Esophagus muscularis mucosa (tissue), 4 donors: ENCODE measurements at regions not wholly inside any gene's neighbourhood (a gene's known extent, or its start where the extent isn't known, plus 50 kb on each side); places are given as distances from the start of the nearest gene placed in this dataset.

Experiments
- DNase-seq: peaks from one replicate; pipeline ENCODE4 v3.0.0-alpha.2; 2017; ENCODE audit errors: extremely low spot score
- H3K27ac ChIP-seq, 4 donors: fragments of 200-600 bp; sonication (generic); replicated peaks in 1 of 4; 1 replicate in 3 of 4; 2 replicates in 1 of 4; pipeline ENCODE4 v1.5.1; 2016 to 2019; ENCODE audit warnings: mild to moderate bottlenecking in 1 of 4
- H3K27me3 ChIP-seq, 4 donors: fragments of 200-600 bp; sonication (generic); one replicate each; pipeline versions ENCODE4 v1.5.1 to v1.6.0; 2016 to 2019
- H3K36me3 ChIP-seq, 4 donors: fragments of 200-600 bp; sonication (generic); one replicate each; pipeline ENCODE4 v1.5.1; 2016 to 2019
- H3K4me1 ChIP-seq, 4 donors: fragments of 200-600 bp; sonication (generic); one replicate each; pipeline ENCODE4 v1.5.1; 2016 to 2019
- H3K4me3 ChIP-seq, 4 donors: fragments of 200-600 bp; sonication (generic); 1 replicate in 2 of 4; 2 replicates in 2 of 4; pipeline ENCODE4 v1.5.1; 2016 to 2019; ENCODE audit warnings: mild to moderate bottlenecking in 4 of 4, moderate library complexity in 1 of 4
- H3K9me3 ChIP-seq, 4 donors: fragments of 200-600 bp; sonication (generic); 1 replicate in 3 of 4; 2 replicates in 1 of 4; pipeline ENCODE4 v1.5.1; 2016 to 2019
- EP300 ChIP-seq: sonication (generic); formaldehyde crosslinking; IDR thresholded peaks from one replicate; pipeline ENCODE4 v1.6.1; 2017; ENCODE audit warnings: antibody characterized with exemption
- POLR2A ChIP-seq: fragments of 450-650 bp; IDR thresholded peaks from one replicate; pipeline ENCODE4 v1.6.1; 2017; ENCODE audit warnings: antibody characterized with exemption, moderate library complexity, mild to moderate bottlenecking, low read depth
- POLR2AphosphoS5 ChIP-seq, 2 donors: sonication (generic); formaldehyde crosslinking; IDR thresholded peaks; one replicate each; pipeline ENCODE4 v1.6.1; 2017; ENCODE audit warnings: antibody characterized with exemption in 2 of 2
- WGBS: methylation state at CpG from one replicate; pipeline ENCODE4 v1.1.5; 2018; 5-methylcytosine and 5-hydroxymethylcytosine counted together
- intact Hi-C: fragments of 100-400 bp; cut with DNase I; formaldehyde crosslinking; loops from one replicate; pipeline ENCODE4 v1.15.1; 2023
- TF ChIP-seq, protein P1 (sequence below), 3 experiments: fragments of 200-600 bp in 2 of 3; fragments of 450-650 bp in 1 of 3; sonication (generic) in 2 of 3; IDR thresholded peaks; one replicate each; pipeline ENCODE4 v1.5.1; 2017 to 2019; ENCODE audit warnings: antibody characterized with exemption in 3 of 3, mild to moderate bottlenecking in 2 of 3, moderate library complexity in 1 of 3

DNA sequence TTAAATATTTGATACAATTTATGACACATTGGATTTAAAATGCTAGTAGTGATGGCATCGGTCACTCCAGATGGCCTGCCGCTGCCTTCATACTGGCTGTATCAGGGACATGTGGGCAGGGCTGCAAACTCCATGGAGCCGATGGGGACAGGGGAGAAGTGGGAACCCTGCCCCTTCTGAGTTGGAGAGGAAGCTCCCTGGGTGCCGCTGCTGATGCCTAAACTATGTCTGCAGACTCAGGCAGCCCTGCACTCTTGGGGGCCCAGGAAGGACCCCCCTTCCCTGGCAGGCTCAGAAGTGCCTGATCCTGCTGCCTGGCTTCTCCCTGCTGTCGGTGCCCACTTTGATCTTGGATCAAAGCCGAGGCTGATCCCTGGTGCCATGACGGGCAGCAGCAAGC lies 1522.1 kb downstream of the OTOL1 start:
- Histone ChIP-seq H3K4me3 (no peak overlapping the region), H3K27ac (no peak overlapping the region), H3K4me1 (no peaks in the 10 kb centered on the region), H3K27me3 (no peaks in the 10 kb centered on the region), H3K36me3 (no peaks in the 10 kb centered on the region), H3K9me3 (no peaks in the 10 kb centered on the region)
- intact Hi-C loops, result no loop called here
- no peak for DNase-seq
- 92% methylated on average over 6 of the region's 7 CpGs for WGBS
- TF ChIP-seq, protein P1, sequence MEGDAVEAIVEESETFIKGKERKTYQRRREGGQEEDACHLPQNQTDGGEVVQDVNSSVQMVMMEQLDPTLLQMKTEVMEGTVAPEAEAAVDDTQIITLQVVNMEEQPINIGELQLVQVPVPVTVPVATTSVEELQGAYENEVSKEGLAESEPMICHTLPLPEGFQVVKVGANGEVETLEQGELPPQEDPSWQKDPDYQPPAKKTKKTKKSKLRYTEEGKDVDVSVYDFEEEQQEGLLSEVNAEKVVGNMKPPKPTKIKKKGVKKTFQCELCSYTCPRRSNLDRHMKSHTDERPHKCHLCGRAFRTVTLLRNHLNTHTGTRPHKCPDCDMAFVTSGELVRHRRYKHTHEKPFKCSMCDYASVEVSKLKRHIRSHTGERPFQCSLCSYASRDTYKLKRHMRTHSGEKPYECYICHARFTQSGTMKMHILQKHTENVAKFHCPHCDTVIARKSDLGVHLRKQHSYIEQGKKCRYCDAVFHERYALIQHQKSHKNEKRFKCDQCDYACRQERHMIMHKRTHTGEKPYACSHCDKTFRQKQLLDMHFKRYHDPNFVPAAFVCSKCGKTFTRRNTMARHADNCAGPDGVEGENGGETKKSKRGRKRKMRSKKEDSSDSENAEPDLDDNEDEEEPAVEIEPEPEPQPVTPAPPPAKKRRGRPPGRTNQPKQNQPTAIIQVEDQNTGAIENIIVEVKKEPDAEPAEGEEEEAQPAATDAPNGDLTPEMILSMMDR (IDR thresholded peaks at IDR 0.05), result no peak
- no peak for TF ChIP-seq POLR2A
- TF ChIP-seq EP300, result no peak
- TF ChIP-seq POLR2AphosphoS5 (IDR thresholded peaks at IDR 0.05), result no peak

DNA sequence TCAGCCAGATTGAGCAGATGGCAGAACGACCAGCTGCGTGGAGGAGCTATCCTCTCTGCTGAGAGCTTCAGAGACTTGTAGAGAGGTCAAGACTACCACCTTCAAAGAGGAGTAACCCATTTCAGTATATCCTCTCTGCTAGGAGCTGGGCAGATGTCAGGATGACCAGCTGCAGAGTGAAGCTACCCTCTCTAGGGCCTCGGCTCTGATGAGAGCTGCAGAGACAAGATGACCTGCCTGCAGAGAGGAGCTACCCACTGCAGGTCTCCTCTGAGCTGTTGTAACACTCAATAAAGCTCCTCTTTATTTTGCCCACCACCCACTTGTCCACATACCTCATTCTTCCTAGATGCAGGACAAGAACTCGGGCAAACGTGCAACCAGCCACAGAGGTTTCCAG lies 1522.7 kb downstream of the OTOL1 start:
- H3K9me3 ChIP-seq, result no peaks in the 10 kb centered on the region
- no peaks in the 10 kb centered on the region for H3K27me3 ChIP-seq
- 84% methylated on average over 4 of the region's 5 CpGs for WGBS
- TF ChIP-seq, protein P1 (IDR thresholded peaks at IDR 0.05), result no peak
- no peak for TF ChIP-seq POLR2AphosphoS5 (IDR thresholded peaks at IDR 0.05)
- no peak for TF ChIP-seq POLR2A
- no peak for TF ChIP-seq EP300
- H3K4me3 ChIP-seq, result no peak overlapping the region
- no peaks in the 10 kb centered on the region for H3K36me3 ChIP-seq
- DNase-seq, result no peak
- intact Hi-C loops, result no loop called here
- H3K4me1 ChIP-seq, result no peaks in the 10 kb centered on the region
- H3K27ac ChIP-seq, result no peak overlapping the region

DNA sequence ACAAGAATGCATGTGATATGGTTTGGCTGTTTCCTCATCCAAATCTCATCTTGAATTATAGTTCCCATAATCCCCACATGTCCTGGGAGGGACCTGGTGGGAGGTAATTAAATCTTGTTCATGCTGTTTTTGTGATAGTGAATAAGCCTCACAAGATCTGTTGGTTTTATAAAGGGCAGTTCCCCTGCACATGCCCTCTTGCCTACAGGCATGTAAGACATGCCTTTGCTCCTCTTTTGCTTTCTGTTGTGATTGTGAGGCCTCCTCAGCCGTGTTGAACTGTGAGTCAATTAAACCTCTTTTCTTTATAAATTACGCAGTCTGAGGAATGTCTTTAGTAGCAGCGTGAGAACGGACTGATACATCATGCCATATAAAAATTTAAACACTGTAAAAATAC lies 1537.0 kb downstream of the OTOL1 start:
- Histone ChIP-seq H3K4me1 (no peaks in the 10 kb centered on the region), H3K27ac (no peak overlapping the region), H3K9me3 (no peaks in the 10 kb centered on the region), H3K27me3 (no peaks in the 10 kb centered on the region), H3K4me3 (no peak overlapping the region), H3K36me3 (no peaks in the 10 kb centered on the region)
- TF ChIP-seq POLR2AphosphoS5 (IDR thresholded peaks at IDR 0.05), result no peak
- TF ChIP-seq EP300, result no peak
- no peak for TF ChIP-seq POLR2A
- TF ChIP-seq, protein P1 (IDR thresholded peaks at IDR 0.05), result no peak
- 81% methylated on average over 4 of the region's 4 CpGs for WGBS
- DNase-seq, result no peak
- intact Hi-C loops, result no loop called here

DNA sequence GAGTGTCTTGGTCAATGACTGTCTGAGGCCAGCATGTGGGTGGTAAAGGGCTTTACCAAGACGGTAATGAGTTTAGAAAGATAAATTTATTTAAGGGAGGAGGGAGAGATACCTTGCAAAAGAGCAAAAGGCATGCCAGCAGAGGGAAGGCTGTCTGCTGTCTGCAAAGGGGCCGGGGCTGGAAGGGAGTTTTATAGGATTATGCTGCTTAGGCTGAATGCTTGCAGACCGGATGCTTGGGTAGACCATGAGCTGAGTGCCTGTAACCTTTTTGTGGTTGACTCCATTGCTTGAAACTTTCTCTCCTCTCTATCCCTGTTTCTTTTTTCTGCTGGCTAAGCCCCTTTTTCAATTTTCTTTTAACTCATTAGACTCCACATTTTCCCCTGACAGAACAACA lies 1543.0 kb downstream of the OTOL1 start:
- intact Hi-C loops, result no loop called here
- Histone ChIP-seq H3K9me3 (no peaks in the 10 kb centered on the region), H3K27ac (no peak overlapping the region), H3K27me3 (no peaks in the 10 kb centered on the region), H3K4me3 (no peak overlapping the region), H3K4me1 (no peaks in the 10 kb centered on the region), H3K36me3 (no peaks in the 10 kb centered on the region)
- TF ChIP-seq, protein P1 (IDR thresholded peaks at IDR 0.05), result no peak
- TF ChIP-seq POLR2A (no peak), EP300 (no peak), POLR2AphosphoS5 (IDR thresholded peaks at IDR 0.05) (no peak)
- DNase-seq, result no peak
- 88% methylated on average over 3 of the region's 3 CpGs for WGBS

DNA sequence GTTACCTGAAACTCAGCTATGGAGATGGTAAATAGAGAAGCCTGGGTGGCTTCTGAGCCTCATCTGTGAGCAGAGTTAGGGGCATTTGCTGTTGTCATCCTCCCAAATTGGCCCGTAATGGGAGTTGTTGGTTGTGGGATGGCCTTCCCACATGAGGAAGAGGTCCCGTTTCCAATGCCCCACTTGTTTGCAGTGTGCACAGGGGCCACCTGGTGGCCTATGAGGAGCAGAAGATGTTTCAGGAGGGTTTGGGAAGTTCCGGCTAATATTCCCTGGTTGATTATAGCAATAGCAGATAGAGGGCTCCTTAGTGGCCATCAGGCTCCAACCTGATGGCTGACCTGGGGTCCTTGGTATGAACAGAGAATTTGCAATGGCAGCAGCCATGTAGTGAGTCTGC lies 1546.5 kb downstream of the OTOL1 start:
- intact Hi-C loops, result no loop called here
- Histone ChIP-seq H3K4me1 (no peaks in the 10 kb centered on the region), H3K9me3 (no peaks in the 10 kb centered on the region), H3K4me3 (no peak overlapping the region), H3K27ac (no peak overlapping the region), H3K27me3 (no peaks in the 10 kb centered on the region), H3K36me3 (no peaks in the 10 kb centered on the region)
- 22% methylated on average over 3 of the region's 3 CpGs for WGBS
- TF ChIP-seq, protein P1 (IDR thresholded peaks at IDR 0.05), result no peak
- TF ChIP-seq EP300, result no peak
- no peak for DNase-seq
